ENCODE measurements at regions not wholly inside any gene's neighbourhood (a gene's known extent, or its start where the extent isn't known, plus 50 kb on each side); places are given as distances from the start of the nearest gene placed in this dataset.

DNA sequence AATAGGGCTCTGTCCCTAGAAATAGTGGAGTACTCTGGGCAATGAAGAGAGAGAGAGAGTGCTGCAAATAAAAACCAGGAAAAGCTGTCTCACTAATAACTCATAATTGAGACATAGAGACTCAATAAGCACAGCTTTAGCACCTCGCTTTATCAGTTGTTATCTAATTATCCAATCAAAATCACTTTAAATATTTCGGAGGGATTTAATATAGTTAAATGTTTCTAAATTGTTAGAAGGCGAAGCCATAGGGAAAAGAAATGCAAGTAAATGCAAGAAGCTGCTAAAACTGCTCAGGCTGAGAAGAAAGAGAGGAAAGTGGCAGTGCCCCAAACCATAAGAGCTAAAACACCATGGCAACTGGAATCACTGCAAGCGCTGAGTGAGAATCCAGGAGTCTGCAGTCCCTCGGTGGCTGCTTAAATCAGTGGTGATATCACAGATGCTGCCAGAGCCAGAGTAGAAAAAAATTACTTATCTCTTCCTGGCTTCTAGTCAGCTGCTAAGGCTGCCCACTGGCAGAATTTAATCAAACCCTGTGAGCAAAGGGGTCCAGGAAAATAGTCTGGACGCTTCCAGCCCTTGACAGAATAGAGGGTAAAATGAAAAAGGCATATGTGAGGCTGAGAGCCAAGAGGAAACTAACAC lies 150.4 kb upstream of the CHRM2 start:
- WGBS, 2 experiments (ENCODE audit: extremely low coverage in 2 of 2, insufficient read length in 1 of 2): no CpG with 5 or more reads among the region's 6 CpGs
- intact Hi-C loops (cut with micrococcal nuclease): no loop called here
- CTCF ChIA-PET: no interaction called here

More for the DNA sequence above, 150.4 kb upstream of the CHRM2 start:
- Histone ChIP-seq H3K79me1 (ENCODE audit: low read depth in 1 of 2, low read length in 2 of 2) (no peaks in the 10 kb centered on the region), H3K14ac (replicated peaks; ENCODE audit: low read depth, low read length) (no peak overlapping the region), H3K27ac (ENCODE audit: insufficient read depth, low read length) (no peak overlapping the region), H3K9me1 (ENCODE audit: insufficient read depth, low read length) (no peaks in the 10 kb centered on the region), H4K8ac (ENCODE audit: low read depth in 2 of 2, low read length in 2 of 2) (no peak overlapping the region), H3K27me3 (ENCODE audit: control insufficient read depth, insufficient read depth, low read length) (no peaks in the 10 kb centered on the region), H2AFZ (replicated peaks; ENCODE audit: low read length, poor library complexity) (no peak overlapping the region), H3K36me3 (ENCODE audit: control insufficient read depth, insufficient read depth, low read length) (no peaks in the 10 kb centered on the region), H3K23ac (ENCODE audit: low read depth, low read length) (no peak overlapping the region), H3K4me2 (ENCODE audit: low read depth, low read length) (no peak overlapping the region), H4K5ac (ENCODE audit: low read depth, low read length) (no peak overlapping the region), H3K9me3 (ENCODE audit: control insufficient read depth, insufficient read depth, low read length) (no peaks in the 10 kb centered on the region), H2AK9ac (replicated peaks; ENCODE audit: low read depth, low read length, poor library complexity) (no peak overlapping the region), H4K91ac (ENCODE audit: insufficient read depth, low read depth, low read length) (no peak overlapping the region), H2BK5ac (ENCODE audit: low read depth, low read length, poor library complexity, severe bottlenecking) (no peak overlapping the region), H2BK15ac (ENCODE audit: low read depth, low read length) (no peak overlapping the region), H3K56ac (ENCODE audit: extremely low read depth, insufficient read depth, low read length) (no peak overlapping the region), H2BK120ac (ENCODE audit: low read depth, low read length) (no peak overlapping the region), H3K9ac (ENCODE audit: low read depth, low read length) (no peak overlapping the region), H3K4ac (ENCODE audit: low read depth, low read length) (no peak overlapping the region), H3K4me1 (ENCODE audit: control insufficient read depth, insufficient read depth, low read length) (no peaks in the 10 kb centered on the region), H4K20me1 (ENCODE audit: insufficient read depth, low read length) (no peaks in the 10 kb centered on the region), H3K4me3 (ENCODE audit: insufficient read depth, low read depth, low read length) (no peak overlapping the region), H2AK5ac (ENCODE audit: low read depth, low read length) (no peak overlapping the region), H3K18ac (ENCODE audit: low read depth, low read length) (no peak overlapping the region), H2BK20ac (ENCODE audit: low read depth, low read length) (no peak overlapping the region)
- dilution Hi-C loops (cut with HindIII; ENCODE audit: low sequenced_read_pairs, unreplicated experiment) (no loop called here), in situ Hi-C loops (cut with MboI; ENCODE audit: low sequenced_read_pairs) (no loop called here)
- POLR2A ChIA-PET (ENCODE audit: unreplicated experiment): no interaction called here
- DNase-seq: no peak
- ATAC-seq (ENCODE audit: low read depth): no peak
- TF ChIP-seq, protein P1, sequence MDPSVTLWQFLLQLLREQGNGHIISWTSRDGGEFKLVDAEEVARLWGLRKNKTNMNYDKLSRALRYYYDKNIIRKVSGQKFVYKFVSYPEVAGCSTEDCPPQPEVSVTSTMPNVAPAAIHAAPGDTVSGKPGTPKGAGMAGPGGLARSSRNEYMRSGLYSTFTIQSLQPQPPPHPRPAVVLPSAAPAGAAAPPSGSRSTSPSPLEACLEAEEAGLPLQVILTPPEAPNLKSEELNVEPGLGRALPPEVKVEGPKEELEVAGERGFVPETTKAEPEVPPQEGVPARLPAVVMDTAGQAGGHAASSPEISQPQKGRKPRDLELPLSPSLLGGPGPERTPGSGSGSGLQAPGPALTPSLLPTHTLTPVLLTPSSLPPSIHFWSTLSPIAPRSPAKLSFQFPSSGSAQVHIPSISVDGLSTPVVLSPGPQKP (IDR thresholded peaks at IDR 0.05; ENCODE audit: borderline replicate concordance, low read depth, low read length): no peak
- TF ChIP-seq POLR2A (IDR thresholded peaks at IDR 0.05; ENCODE audit: low read depth, low read length) (no peak), CTCF (conservative IDR thresholded peaks at IDR 0.05; ENCODE audit: low read depth, low read length) (no peak)
- no TSS peak for BruUV-seq (replicated peaks)
